NOMO-1 (cell line): ENCODE measurements at regions not wholly inside any gene's neighbourhood (a gene's known extent, or its start where the extent isn't known, plus 50 kb on each side); places are given as distances from the start of the nearest gene placed in this dataset.
A peak's percentile ranks its signal among the peaks of the same experiment; 100 is the strongest.

ENCODE experiments used
- DNase-seq, 2 experiments: peaks; one replicate each; lab custom pipeline; 2025; ENCODE audit not compliant: unreplicated experiment in 2 of 2; lab: John Stamatoyannopoulos, UW

DNA sequence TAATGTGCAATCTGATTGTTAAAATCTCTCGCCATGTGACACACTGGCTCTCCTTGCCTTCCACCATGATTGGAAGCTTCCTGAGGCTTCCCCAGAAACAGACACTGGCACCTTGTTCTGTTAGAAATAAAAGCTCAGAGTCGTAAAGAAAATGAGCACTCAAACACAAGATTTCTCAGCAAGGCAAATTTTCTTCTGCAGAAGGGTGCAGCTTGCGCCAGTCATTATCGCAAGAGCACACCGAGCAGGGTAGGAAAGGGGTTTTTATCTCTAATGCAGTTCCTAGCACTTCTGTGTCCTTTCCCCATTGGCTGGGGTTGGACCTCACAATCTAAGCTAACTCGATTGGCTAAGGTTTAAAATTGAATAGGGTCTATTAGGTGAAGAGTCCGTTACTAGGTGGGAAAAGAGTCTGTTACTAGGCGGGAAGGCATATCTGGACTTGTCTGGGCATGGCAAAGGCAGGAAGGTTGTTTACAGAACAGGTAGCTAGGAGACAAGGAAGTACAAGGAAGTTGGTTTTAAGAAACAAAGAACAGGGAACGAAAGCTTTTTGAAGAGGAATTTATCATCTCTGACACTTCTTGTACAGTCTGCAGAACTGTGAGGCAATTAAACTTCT lies 62.6 kb upstream of the BICD1 start:
- no peak for DNase-seq

DNA sequence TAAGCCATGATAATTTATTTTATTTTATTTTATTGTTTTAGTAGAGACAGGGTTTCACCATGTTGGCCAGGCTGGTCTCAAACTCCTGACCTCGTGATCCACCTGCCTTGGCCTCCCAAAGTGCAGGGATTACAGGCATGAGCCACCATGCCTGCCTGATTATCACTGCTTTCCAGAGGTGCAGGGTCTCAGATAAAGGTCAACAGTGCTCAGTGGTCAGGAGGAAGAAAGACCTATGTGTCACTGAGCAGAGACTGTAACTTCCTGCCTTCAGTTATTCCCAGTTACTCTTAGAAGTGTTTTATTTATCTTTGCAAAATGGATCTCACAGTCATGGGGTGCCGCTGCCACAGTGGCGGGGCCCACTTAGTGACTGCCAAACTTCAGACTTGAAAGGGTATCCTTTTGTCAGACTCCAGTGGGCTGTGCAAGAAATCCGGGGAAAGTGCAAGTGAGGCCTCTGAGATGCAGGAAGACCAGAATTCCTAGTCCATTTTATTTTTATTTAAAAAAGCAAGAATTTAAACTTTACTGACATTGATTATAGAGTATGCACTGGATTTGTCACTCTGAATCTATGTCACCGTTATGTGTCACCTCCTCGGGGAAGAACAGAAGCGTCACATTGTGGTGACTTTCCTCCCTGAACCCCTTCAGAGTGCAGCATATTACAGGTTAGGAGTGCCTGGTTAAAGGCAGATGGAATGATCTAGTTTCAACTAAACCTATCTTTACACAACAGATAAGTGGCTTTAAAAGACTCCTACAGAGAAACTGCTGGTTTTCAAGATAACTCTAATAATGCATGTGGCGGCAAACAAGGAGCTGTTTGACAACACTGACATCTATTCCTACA lies 59.1 kb upstream of the BICD1 start:
- DNase-seq, result no peak

GRCh38 chr12:32048791-32049190 lies 57.9 kb upstream of the BICD1 start:
- DNase-seq, result no peak

GRCh38 chr12:32049956-32050355 lies 56.7 kb upstream of the BICD1 start:
- no peak for DNase-seq

DNA sequence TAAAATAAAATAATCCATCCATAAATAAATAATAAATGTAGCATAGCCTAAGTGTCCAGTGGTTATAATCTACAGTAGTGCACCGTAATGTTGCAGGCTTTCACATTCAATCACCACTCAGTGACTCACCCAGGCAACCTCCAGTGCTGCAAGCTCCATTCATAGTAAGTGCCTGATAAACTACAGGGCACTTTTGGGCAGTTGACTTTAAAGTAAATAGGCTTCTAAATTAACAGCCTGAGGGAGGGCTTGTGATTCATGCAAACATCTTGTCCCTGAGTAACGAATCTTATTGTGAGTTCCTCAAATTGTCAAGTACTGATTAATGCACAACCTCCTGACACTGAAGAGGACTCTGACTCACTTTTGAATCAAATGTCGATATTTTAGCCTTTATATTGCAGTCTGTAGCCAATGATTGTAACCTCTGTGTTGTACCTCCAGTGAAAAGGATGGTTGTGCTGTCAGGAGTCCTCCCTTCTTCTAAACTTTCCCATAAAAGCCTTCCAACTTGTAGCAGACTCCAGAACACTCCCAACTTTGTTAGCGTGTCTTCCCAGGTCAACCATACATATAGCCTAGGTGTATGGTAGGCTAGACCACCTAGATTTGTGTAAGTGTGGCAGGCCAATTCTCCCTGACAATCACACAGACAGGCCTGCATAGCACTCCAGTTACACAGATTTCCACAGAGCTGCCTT lies 55.0 kb upstream of the BICD1 start:
- DNase-seq, result peak; percentile 81 to 93

DNA sequence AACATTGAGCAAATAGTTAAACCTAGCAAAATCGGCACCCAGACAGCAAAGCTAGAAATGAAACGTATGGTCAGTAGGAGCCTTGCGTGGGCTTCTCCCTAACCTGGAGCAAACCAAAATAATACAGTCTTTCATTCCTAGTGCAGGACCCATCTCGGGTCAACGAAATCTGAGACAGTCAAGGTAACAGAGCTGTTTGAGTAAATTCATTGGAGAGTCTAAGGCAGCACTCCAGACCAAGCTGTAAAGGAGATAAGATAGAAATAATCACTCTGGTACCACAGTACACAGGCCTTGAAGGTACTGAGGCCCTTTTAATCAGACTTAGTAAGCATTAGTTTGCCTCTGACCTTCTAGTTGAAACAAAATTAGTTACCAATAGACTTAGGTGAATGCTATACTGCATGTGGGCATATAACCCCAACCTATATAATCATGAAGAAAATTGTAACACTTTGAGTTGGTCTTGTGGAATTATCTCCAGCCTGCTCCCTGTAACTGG lies 54.4 kb upstream of the BICD1 start:
- DNase-seq, result no peak

DNA sequence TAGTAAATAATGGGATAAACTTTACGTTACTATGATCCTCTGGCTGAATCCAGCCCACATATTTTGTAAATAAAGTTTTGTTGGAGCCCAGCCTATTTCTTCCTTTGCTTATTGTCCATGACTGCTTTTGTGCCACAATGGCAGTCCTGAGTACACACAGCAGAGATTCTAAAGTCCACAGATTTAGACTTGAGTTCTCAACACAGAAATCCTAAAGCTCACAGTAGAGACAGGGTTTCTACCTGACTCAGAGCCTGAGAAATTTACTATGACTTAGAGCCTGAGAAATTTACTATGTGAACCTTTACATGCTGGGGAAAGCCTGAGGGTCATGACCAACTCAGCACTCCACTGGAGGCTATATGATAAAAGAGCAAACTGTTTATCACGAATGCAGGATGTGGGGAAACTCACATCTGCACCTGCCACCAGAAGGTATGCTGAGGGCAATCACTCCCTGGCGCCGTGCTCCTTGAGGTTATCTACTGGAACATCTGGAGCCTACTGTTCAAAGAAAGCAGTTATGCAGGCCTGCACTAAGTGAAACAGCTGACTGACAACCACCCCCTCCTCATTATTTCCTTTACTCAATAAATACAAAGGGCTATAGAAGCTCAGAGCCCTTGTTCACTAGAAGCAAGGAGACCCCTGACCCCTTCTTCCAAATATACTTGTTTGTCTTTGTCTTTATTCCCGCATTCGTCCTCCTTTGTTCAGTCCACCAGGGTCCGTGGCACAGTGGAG lies 52.6 kb upstream of the BICD1 start:
- DNase-seq, result no peak
